ENCODE measurements at regions not wholly inside any gene's neighbourhood (a gene's known extent, or its start where the extent isn't known, plus 50 kb on each side); places are given as distances from the start of the nearest gene placed in this dataset.

DNA sequence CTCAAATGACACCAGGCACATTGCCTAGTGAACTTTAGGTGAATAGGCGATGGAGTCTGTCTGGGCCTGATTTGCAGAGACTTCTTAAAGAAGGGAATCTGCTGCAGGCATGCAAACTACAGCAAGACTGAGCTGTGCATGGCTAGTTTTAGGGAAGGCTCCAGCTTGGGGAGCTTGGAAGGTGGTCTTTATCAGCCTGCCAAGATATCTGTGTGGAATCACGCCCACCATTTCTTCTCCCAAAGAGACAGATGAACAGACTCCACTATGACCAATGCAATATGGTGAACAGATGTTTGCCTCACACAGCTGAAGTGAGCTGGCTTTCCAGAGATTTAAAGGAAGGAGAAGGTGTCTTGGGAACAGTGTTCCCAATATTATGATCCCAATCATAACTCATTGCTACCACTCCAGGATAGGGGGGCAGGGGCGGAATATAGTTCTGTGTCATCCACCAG is 129.0 kb upstream of the HMHB1 start:
- TF ChIP-seq, protein P1, sequence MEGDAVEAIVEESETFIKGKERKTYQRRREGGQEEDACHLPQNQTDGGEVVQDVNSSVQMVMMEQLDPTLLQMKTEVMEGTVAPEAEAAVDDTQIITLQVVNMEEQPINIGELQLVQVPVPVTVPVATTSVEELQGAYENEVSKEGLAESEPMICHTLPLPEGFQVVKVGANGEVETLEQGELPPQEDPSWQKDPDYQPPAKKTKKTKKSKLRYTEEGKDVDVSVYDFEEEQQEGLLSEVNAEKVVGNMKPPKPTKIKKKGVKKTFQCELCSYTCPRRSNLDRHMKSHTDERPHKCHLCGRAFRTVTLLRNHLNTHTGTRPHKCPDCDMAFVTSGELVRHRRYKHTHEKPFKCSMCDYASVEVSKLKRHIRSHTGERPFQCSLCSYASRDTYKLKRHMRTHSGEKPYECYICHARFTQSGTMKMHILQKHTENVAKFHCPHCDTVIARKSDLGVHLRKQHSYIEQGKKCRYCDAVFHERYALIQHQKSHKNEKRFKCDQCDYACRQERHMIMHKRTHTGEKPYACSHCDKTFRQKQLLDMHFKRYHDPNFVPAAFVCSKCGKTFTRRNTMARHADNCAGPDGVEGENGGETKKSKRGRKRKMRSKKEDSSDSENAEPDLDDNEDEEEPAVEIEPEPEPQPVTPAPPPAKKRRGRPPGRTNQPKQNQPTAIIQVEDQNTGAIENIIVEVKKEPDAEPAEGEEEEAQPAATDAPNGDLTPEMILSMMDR (IDR thresholded peaks at IDR 0.05; ENCODE audit: low read depth, low read length): no peak
- no peak for TF ChIP-seq EZH2phosphoT487 (IDR thresholded peaks at IDR 0.05; ENCODE audit: low read depth)
